Ascending aorta (tissue), 2 donors: ENCODE measurements at regions not wholly inside any gene's neighbourhood (a gene's known extent, or its start where the extent isn't known, plus 50 kb on each side); places are given as distances from the start of the nearest gene placed in this dataset.
A peak's percentile ranks its signal among the peaks of the same experiment; 100 is the strongest.
"Not testable (repeated sequence)": the region's sequence is repeated elsewhere in the genome, so short reads cannot be mapped to it uniquely, and the experiment has no call there.

Experiments used
- DNase-seq, 2 donors: peaks; one replicate each; pipeline ENCODE4 v3.0.0-alpha.2; 2019; ENCODE audit warnings: low spot score in 2 of 2
- H3K27ac ChIP-seq, 2 donors: fragments of 200-600 bp; sonication (generic); one replicate each; pipeline ENCODE4 v1.5.1; 2016 to 2017; ENCODE audit warnings: mild to moderate bottlenecking in 1 of 2
- H3K27me3 ChIP-seq: fragments of 200-600 bp; sonication (generic); one replicate; pipeline ENCODE4 v1.5.1; 2017
- H3K36me3 ChIP-seq, 2 donors: fragments of 200-600 bp; sonication (generic); one replicate each; pipeline ENCODE4 v1.5.1; 2016
- H3K4me1 ChIP-seq, 2 donors: fragments of 200-600 bp; sonication (generic); one replicate each; pipeline ENCODE4 v1.5.1; 2016 to 2017; ENCODE audit warnings: mild to moderate bottlenecking in 1 of 2
- H3K4me3 ChIP-seq, 2 donors: fragments of 200-600 bp; sonication (generic); one replicate each; pipeline ENCODE4 v1.5.1; 2016 to 2017; ENCODE audit warnings: mild to moderate bottlenecking in 1 of 2
- H3K9me3 ChIP-seq, 2 donors: fragments of 200-600 bp; sonication (generic); one replicate each; pipeline ENCODE4 v1.5.1; 2016
- intact Hi-C: fragments of 100-400 bp; cut with DNase I; formaldehyde crosslinking; loops from one replicate; pipeline ENCODE4 v1.15.1; 2023
- TF ChIP-seq, protein P1 (sequence below), 3 experiments: fragments of 200-600 bp in 2 of 3; fragments of 450-650 bp in 1 of 3; sonication (generic) in 2 of 3; IDR thresholded peaks; one replicate each; pipeline ENCODE4 v1.5.1; 2016 to 2019; ENCODE audit warnings: antibody characterized with exemption in 3 of 3, mild to moderate bottlenecking in 1 of 3, moderate library complexity in 1 of 3

- intact Hi-C loops: loop anchor here (5.0 kb wide), 1 partner anchor 69 kb away; the partner anchor contains the start of gene KCTD15
- H3K4me3 ChIP-seq: no peak overlapping the region
- TF ChIP-seq, protein P1, sequence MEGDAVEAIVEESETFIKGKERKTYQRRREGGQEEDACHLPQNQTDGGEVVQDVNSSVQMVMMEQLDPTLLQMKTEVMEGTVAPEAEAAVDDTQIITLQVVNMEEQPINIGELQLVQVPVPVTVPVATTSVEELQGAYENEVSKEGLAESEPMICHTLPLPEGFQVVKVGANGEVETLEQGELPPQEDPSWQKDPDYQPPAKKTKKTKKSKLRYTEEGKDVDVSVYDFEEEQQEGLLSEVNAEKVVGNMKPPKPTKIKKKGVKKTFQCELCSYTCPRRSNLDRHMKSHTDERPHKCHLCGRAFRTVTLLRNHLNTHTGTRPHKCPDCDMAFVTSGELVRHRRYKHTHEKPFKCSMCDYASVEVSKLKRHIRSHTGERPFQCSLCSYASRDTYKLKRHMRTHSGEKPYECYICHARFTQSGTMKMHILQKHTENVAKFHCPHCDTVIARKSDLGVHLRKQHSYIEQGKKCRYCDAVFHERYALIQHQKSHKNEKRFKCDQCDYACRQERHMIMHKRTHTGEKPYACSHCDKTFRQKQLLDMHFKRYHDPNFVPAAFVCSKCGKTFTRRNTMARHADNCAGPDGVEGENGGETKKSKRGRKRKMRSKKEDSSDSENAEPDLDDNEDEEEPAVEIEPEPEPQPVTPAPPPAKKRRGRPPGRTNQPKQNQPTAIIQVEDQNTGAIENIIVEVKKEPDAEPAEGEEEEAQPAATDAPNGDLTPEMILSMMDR (IDR thresholded peaks at IDR 0.05): no peak
- H3K4me1 ChIP-seq: peaks cover 0 to 7% of the 10 kb centered on the region in 2 donors
- H3K36me3 ChIP-seq: no peaks in the 10 kb centered on the region
- no peaks in the 10 kb centered on the region for H3K9me3 ChIP-seq
- H3K27me3 ChIP-seq: no peaks in the 10 kb centered on the region
- no peak overlapping the region for H3K27ac ChIP-seq
- DNase-seq: no peak
These were observed 70.0 kb downstream of the KCTD15 start for GRCh38 chr19:33866696-33867095.

DNA sequence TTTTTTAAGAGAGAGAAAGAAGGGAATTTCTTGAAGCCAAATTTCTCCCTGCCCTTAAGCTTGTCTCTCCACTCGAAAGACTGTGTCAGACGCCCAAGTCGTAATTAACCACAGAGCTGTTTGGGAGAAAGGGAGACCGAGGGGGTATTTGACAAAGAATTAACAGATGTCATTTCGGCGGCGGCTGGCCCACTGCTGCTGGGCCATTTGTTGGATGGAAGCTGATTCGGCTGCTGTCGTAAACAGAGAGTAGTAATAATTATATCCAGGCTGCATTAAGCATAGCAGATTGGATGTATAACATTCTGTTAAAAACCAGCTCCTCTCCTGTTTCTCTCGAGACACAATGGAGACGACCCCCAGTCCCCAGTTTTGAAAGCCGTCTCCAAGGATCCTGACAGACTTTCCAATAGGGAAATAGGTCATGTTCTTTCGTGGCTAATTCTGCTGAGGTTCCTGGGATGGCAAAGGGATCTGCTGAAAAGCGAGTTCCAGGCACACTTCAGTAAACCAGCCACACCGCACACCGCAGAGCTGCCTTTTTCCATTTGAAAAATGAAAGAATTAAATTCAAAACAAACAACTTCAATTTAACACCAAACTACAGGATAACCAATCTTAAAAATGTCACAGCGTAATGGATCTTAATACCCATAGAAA lies 71.5 kb downstream of the KCTD15 start:
- Histone ChIP-seq H3K36me3 (no peaks in the 10 kb centered on the region), H3K4me1 (peaks cover 0 to 7% of the 10 kb centered on the region in 2 donors), H3K27me3 (no peaks in the 10 kb centered on the region), H3K27ac (peak overlapping the region in 1 of 2 donors; percentile 44), H3K9me3 (no peaks in the 10 kb centered on the region), H3K4me3 (peak overlapping the region; percentile 25 to 58)
- intact Hi-C loops: loop anchor here (2.0 to 5.0 kb wide), 3 partner anchors 37 to 89 kb away; partner anchors contain the start of gene KCTD15
- TF ChIP-seq, protein P1 (IDR thresholded peaks at IDR 0.05): no peak
- DNase-seq: peak in 1 of 2 donors; percentile 39

DNA sequence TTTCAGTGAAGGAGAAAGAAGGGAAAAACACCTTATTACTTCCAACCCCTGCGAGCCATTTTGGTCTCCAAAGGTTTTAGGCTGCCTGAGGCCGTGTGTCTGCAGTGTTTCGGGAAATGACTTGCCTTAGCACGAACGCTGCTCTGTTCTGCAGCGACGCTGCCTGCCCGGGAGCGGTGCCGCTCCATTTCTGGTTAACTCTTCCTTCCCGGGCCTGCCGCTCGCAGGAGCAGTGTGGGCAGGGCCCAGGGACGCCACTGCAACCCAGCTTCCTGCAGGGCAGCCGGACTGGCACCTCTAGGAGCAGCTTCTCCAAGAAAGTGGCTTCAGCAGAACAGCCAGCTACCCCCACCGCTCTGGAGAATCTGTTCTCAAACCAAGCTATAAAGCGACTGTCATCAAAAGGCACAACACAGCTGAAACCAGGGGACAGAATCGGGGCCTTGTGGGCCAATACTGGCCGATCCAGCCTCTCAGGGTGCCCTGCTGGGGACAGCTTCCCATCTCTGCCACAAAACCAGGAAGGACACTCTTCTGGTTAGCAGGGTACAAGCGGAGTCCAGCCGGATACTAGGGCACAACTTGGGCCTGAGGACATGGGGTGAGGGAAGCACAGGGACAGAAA lies 72.2 kb downstream of the KCTD15 start:
- no peaks in the 10 kb centered on the region for H3K36me3 ChIP-seq
- peak in 1 of 2 donors; percentile 66 for DNase-seq
- no peaks in the 10 kb centered on the region for H3K27me3 ChIP-seq
- H3K9me3 ChIP-seq: no peaks in the 10 kb centered on the region
- intact Hi-C loops: loop anchor here (2.0 to 5.0 kb wide), 3 partner anchors 36 to 90 kb away; partner anchors contain the start of gene KCTD15
- TF ChIP-seq, protein P1 (IDR thresholded peaks at IDR 0.05): peak in 1 of 3 experiments; percentile 18
- peak overlapping the region in 1 of 2 donors; percentile 58 for H3K4me3 ChIP-seq
- H3K4me1 ChIP-seq: peaks cover 0 to 7% of the 10 kb centered on the region in 2 donors
- H3K27ac ChIP-seq: peak overlapping the region in 1 of 2 donors; percentile 44

- H3K27ac ChIP-seq, H3K4me3 ChIP-seq, intact Hi-C loops, H3K9me3 ChIP-seq, H3K4me1 ChIP-seq, H3K27me3 ChIP-seq, H3K36me3 ChIP-seq: not testable (repeated sequence)
- DNase-seq: peak in 1 of 2 donors; percentile 3
These were observed 73.7 kb downstream of the KCTD15 start for GRCh38 chr19:33870298-33870932.

GRCh38 chr19:33871605-33872004 lies 74.9 kb downstream of the KCTD15 start:
- intact Hi-C loops: no loop called here
- TF ChIP-seq, protein P1 (IDR thresholded peaks at IDR 0.05): no peak
- Histone ChIP-seq H3K27ac (no peak overlapping the region), H3K4me1 (peaks cover 0 to 7% of the 10 kb centered on the region in 2 donors), H3K4me3 (no peak overlapping the region), H3K9me3 (no peaks in the 10 kb centered on the region), H3K27me3 (no peaks in the 10 kb centered on the region), H3K36me3 (no peaks in the 10 kb centered on the region)
- no peak for DNase-seq
